H1 (cell line): ENCODE measurements at regions not wholly inside any gene's neighbourhood (a gene's known extent, or its start where the extent isn't known, plus 50 kb on each side); places are given as distances from the start of the nearest gene placed in this dataset.

Source experiments
- CTCF ChIA-PET: fragments of 300-600 bp; sonication (Branson Sonifier 250); formaldehyde crosslinking; loops from one replicate; lab custom pipeline; 2021; ENCODE audit not compliant: partially characterized antibody; lab: Charles Lee
- POLR2A ChIA-PET: fragments of 300-600 bp; sonication (Branson Sonifier 250); formaldehyde crosslinking; loops from one replicate; lab custom pipeline; 2021; ENCODE audit warnings: inconsistent platforms; ENCODE audit not compliant: partially characterized antibody; lab: Charles Lee
- DNase-seq, 2 experiments: peaks; one replicate each; pipeline versions ENCODE4 v3.0.0 to v3.0.0-alpha.2; 2010 to 2022; ENCODE audit warnings: low spot score in 2 of 2, low read depth in 1 of 2, mixed read lengths in 1 of 2
- FAIRE-seq: peaks from 2 replicates; lab custom pipeline; 2011; peaks lifted over from hg19 to GRCh38; lab: Jason Lieb, UNC
- H2AFZ ChIP-seq: 2 replicates; pipeline ENCODE4 v1.8.1; 2012; ENCODE audit warnings: low read length, inconsistent platforms
- H2AK5ac ChIP-seq: 2 replicates; pipeline ENCODE4 v1.6.1; 2013; ENCODE audit warnings: low read depth, low read length
- H2BK120ac ChIP-seq: replicated peaks from 2 replicates; pipeline ENCODE3; 2013; ENCODE audit warnings: low read depth, low read length, inconsistent platforms
- H2BK12ac ChIP-seq: 2 replicates; pipeline ENCODE4 v1.6.1; 2013; ENCODE audit warnings: low read depth, low read length
- H2BK15ac ChIP-seq: 2 replicates; pipeline ENCODE4 v1.6.1; 2013; ENCODE audit warnings: low read length
- H2BK20ac ChIP-seq: 2 replicates; pipeline ENCODE4 v1.6.1; 2013; ENCODE audit warnings: low read length
- H2BK5ac ChIP-seq: 2 replicates; pipeline ENCODE4 v1.6.1; 2013; ENCODE audit warnings: low read depth, low read length
- H3K14ac ChIP-seq: 2 replicates; pipeline ENCODE4 v1.6.1; 2013; ENCODE audit warnings: inconsistent platforms; ENCODE audit not compliant: insufficient read length
- H3K18ac ChIP-seq: 2 replicates; pipeline ENCODE4 v1.6.1; 2013; ENCODE audit warnings: low read length; ENCODE audit errors: extremely low read depth
- H3K23ac ChIP-seq: 2 replicates; pipeline ENCODE4 v1.6.1; 2013; ENCODE audit warnings: inconsistent platforms; ENCODE audit not compliant: insufficient read length
- H3K23me2 ChIP-seq: 2 replicates; pipeline ENCODE4 v1.6.1; 2013; ENCODE audit warnings: low read depth, low read length
- H3K27ac ChIP-seq: 2 replicates; pipeline ENCODE4 v1.6.1; 2011; ENCODE audit warnings: low read depth, low read length, inconsistent platforms
- H3K27me3 ChIP-seq, 4 experiments: replicated peaks in 1 of 4; 1 replicate in 1 of 4; 2 replicates in 3 of 4; pipeline versions ENCODE4 v1.6.1 to v1.8.1; 2011 to 2013; ENCODE audit warnings: low read length in 3 of 4, mild to moderate bottlenecking in 3 of 4, inconsistent platforms in 2 of 4, mixed read lengths in 2 of 4, moderate library complexity in 1 of 4; ENCODE audit not compliant: control insufficient read depth in 3 of 4, insufficient read depth in 3 of 4; ENCODE audit errors: extremely low read depth in 1 of 4
- H3K36me3 ChIP-seq, 4 experiments: 2 replicates each; pipeline versions ENCODE4 v1.6.1 to v1.8.1; 2011 to 2013; ENCODE audit warnings: mild to moderate bottlenecking in 4 of 4, low read length in 3 of 4, moderate library complexity in 2 of 4, control low read depth in 1 of 4, inconsistent platforms in 1 of 4; ENCODE audit not compliant: insufficient read depth in 4 of 4, control insufficient read depth in 2 of 4
- H3K4ac ChIP-seq: replicated peaks from 2 replicates; pipeline ENCODE3; 2013; ENCODE audit warnings: low read length, low read depth, mixed read lengths, inconsistent platforms; ENCODE audit not compliant: insufficient read length
- H3K4me1 ChIP-seq, 4 experiments: replicated peaks in 1 of 4; 1 replicate in 1 of 4; 2 replicates in 3 of 4; pipeline versions ENCODE4 v1.6.1 to v1.8.1; 2011 to 2013; ENCODE audit warnings: low read length in 3 of 4, inconsistent platforms in 2 of 4, mixed read lengths in 1 of 4; ENCODE audit not compliant: insufficient read depth in 4 of 4, control insufficient read depth in 3 of 4
- H3K4me2 ChIP-seq, 2 experiments: 2 replicates each; pipeline versions ENCODE4 v1.6.1 to v1.8.1; 2011 to 2013; ENCODE audit warnings: low read depth in 2 of 2, low read length in 2 of 2, control low read depth in 1 of 2, inconsistent platforms in 1 of 2, mild to moderate bottlenecking in 1 of 2; ENCODE audit not compliant: insufficient read depth in 1 of 2
- H3K4me3 ChIP-seq, 4 experiments: fragments of 200-600, 300-600 bp in 1 of 4; sonication (generic), shearing (Covaris generic), sonication (Bioruptor Twin) in 1 of 4; 2 replicates each; pipeline versions ENCODE4 v1.5.1 to v1.8.1; 2011 to 2016; ENCODE audit warnings: low read length in 4 of 4, low read depth in 3 of 4, control low read depth in 2 of 4, inconsistent platforms in 2 of 4, mild to moderate bottlenecking in 2 of 4, mixed read lengths in 1 of 4, moderate library complexity in 1 of 4; ENCODE audit not compliant: insufficient read depth in 2 of 4; ENCODE audit errors: extremely low read depth in 1 of 4
- H3K56ac ChIP-seq: replicated peaks from 2 replicates; pipeline ENCODE3; 2013; ENCODE audit warnings: low read depth, mild to moderate bottlenecking, mixed read lengths, low read length, inconsistent platforms; ENCODE audit not compliant: insufficient read length
- H3K79me1 ChIP-seq: 2 replicates; pipeline ENCODE4 v1.6.1; 2013; ENCODE audit warnings: low read depth, low read length, control low read depth
- H3K79me2 ChIP-seq, 2 experiments: 2 replicates each; pipeline versions ENCODE4 v1.6.1 to v1.8.1; 2012 to 2013; ENCODE audit warnings: low read length in 2 of 2, mild to moderate bottlenecking in 2 of 2, inconsistent platforms in 1 of 2; ENCODE audit not compliant: insufficient read depth in 2 of 2, control insufficient read depth in 1 of 2
- H3K9ac ChIP-seq, 4 experiments: replicated peaks in 1 of 4; 1 replicate in 1 of 4; 2 replicates in 3 of 4; pipeline versions ENCODE4 v1.6.1 to v1.8.1; 2011 to 2013; ENCODE audit warnings: low read depth in 3 of 4, low read length in 3 of 4, control low read depth in 2 of 4, mild to moderate bottlenecking in 2 of 4, moderate library complexity in 2 of 4, inconsistent platforms in 1 of 4; ENCODE audit errors: extremely low read depth in 1 of 4
- H3K9me3 ChIP-seq, 2 experiments: 2 replicates each; pipeline versions ENCODE4 v1.6.1 to v1.8.1; 2012 to 2013; ENCODE audit warnings: mild to moderate bottlenecking in 2 of 2, moderate library complexity in 2 of 2, control low read depth in 1 of 2, inconsistent platforms in 1 of 2, low read depth in 1 of 2, low read length in 1 of 2, mixed read lengths in 1 of 2; ENCODE audit not compliant: insufficient read depth in 2 of 2
- H4K20me1 ChIP-seq, 2 experiments: replicated peaks in 1 of 2; 2 replicates each; pipeline versions ENCODE3 to v1.8.1; 2011 to 2013; ENCODE audit warnings: inconsistent platforms in 2 of 2, low read length in 2 of 2, mild to moderate bottlenecking in 1 of 2; ENCODE audit not compliant: insufficient read depth in 2 of 2, control insufficient read depth in 1 of 2
- H4K5ac ChIP-seq: 2 replicates; pipeline ENCODE4 v1.6.1; 2013; ENCODE audit warnings: low read length, low read depth, mixed read lengths, inconsistent platforms; ENCODE audit not compliant: insufficient read length
- H4K8ac ChIP-seq: 2 replicates; pipeline ENCODE4 v1.8.0; 2013; ENCODE audit warnings: mild to moderate bottlenecking, moderate library complexity, low read length, inconsistent platforms; ENCODE audit not compliant: insufficient read depth; ENCODE audit errors: extremely low read depth
- H4K91ac ChIP-seq: replicated peaks from 2 replicates; pipeline ENCODE3; 2013; ENCODE audit warnings: low read length, mixed read lengths, inconsistent platforms; ENCODE audit not compliant: insufficient read length
- ATF2 ChIP-seq: IDR thresholded peaks from 2 replicates; pipeline ENCODE4 v1.6.1; 2012; ENCODE audit warnings: low read length, inconsistent platforms
- BCL11A ChIP-seq, 2 experiments: IDR thresholded peaks; one replicate each; pipeline ENCODE4 v1.6.1; 2011; ENCODE audit warnings: low read depth in 2 of 2, low read length in 2 of 2, mild to moderate bottlenecking in 2 of 2
- CHD2 ChIP-seq: IDR thresholded peaks from 2 replicates; pipeline ENCODE4 v1.6.1; 2012; ENCODE audit warnings: low read length, improper control_type of control experiment
- CTCF ChIP-seq, 3 experiments: IDR thresholded peaks; 1 replicate in 2 of 3; 2 replicates in 1 of 3; pipeline versions ENCODE4 v1.5.1 to v1.6.1; 2011; ENCODE audit warnings: low read length in 3 of 3, mild to moderate bottlenecking in 3 of 3, inconsistent platforms in 2 of 3, low read depth in 1 of 3, moderate library complexity in 1 of 3; ENCODE audit not compliant: insufficient read depth in 1 of 3; ENCODE audit errors: control extremely low read depth in 1 of 3
- HDAC2 ChIP-seq, 2 experiments: fragments of 300-600 bp in 1 of 2; sonication (generic) in 1 of 2; IDR thresholded peaks; 2 replicates each; pipeline ENCODE4 v1.6.1; 2011 to 2012; ENCODE audit warnings: low read depth in 2 of 2, low read length in 2 of 2, mild to moderate bottlenecking in 2 of 2, moderate library complexity in 2 of 2, borderline replicate concordance in 1 of 2, inconsistent platforms in 1 of 2
- NRF1 ChIP-seq: IDR thresholded peaks from 2 replicates; pipeline ENCODE4 v1.6.1; 2011; ENCODE audit warnings: mild to moderate bottlenecking, low read depth, low read length, improper control_type of control experiment
- RAD21 ChIP-seq, 2 experiments: IDR thresholded peaks in 1 of 2; conservative IDR thresholded peaks in 1 of 2; 2 replicates each; pipeline ENCODE4 v1.6.1; 2011; ENCODE audit warnings: low read depth in 2 of 2, low read length in 2 of 2, improper control_type of control experiment in 1 of 2, inconsistent platforms in 1 of 2, mild to moderate bottlenecking in 1 of 2, moderate library complexity in 1 of 2
- TAF1 ChIP-seq: IDR thresholded peaks from 2 replicates; pipeline ENCODE4 v1.6.1; 2011; ENCODE audit warnings: mild to moderate bottlenecking, low read depth, low read length
- TCF12 ChIP-seq: IDR thresholded peaks from 2 replicates; pipeline ENCODE4 v1.6.1; 2011; ENCODE audit warnings: low read depth, mild to moderate bottlenecking, low read length
- WGBS, 2 experiments: shearing (Covaris generic) in 1 of 2; methylation state at CpG; one replicate each; pipeline versions ENCODE4 v1.1.6 to v1.1.7; 2013 to 2015; ENCODE audit warnings: low lambda C conversion rate in 2 of 2, mixed read lengths in 2 of 2, inconsistent platforms in 1 of 2, low coverage in 1 of 2, missing lambda C conversion rate in 1 of 2; ENCODE audit not compliant: insufficient replicate concordance in 2 of 2, insufficient coverage in 1 of 2, insufficient read length in 1 of 2; ENCODE audit errors: extremely low coverage in 1 of 2, missing lambda C conversion rate in 1 of 2; 5-methylcytosine and 5-hydroxymethylcytosine counted together

- H3K56ac ChIP-seq, result no peak overlapping the region
- no peak overlapping the region for H4K5ac ChIP-seq
- no peaks in the 10 kb centered on the region for H3K79me1 ChIP-seq
- H3K4me3 ChIP-seq, result no peak overlapping the region
- no peaks in the 10 kb centered on the region for H4K20me1 ChIP-seq
- no peaks in the 10 kb centered on the region for H3K79me2 ChIP-seq
- DNase-seq, result no peak
- ChIA-PET CTCF (no interaction called here), POLR2A (interaction anchor here (1.4 kb wide), 1 partner anchor 7 kb away, joined by 4 read pairs; no protein-coding TSS in a partner anchor)
- no peak overlapping the region for H3K14ac ChIP-seq
- 93% methylated on average over 1 of the region's 1 CpG; no CpG with 5 or more reads in 1 of the 2 experiments for WGBS, 2 experiments
- H2BK12ac ChIP-seq, result peak overlapping the region; percentile 65; the same call in 1 of the 2 replicates
- H3K4me2 ChIP-seq, result no peak overlapping the region
- no peak overlapping the region for H3K27ac ChIP-seq
- 0 out of 2 replicates have a peak overlapping the region, but pooled peaks have one; percentile 25 for H2AK5ac ChIP-seq
- no peak overlapping the region for H3K23ac ChIP-seq
- no peak overlapping the region for H4K8ac ChIP-seq
- H4K91ac ChIP-seq, result no peak overlapping the region
- no peak overlapping the region for H3K9ac ChIP-seq
- H3K4me1 ChIP-seq, result peaks cover under 1 to 4% (median 3%) of the 10 kb centered on the region in 4 experiments; a peak in 5 of 7 replicates
- H3K18ac ChIP-seq, result no peak overlapping the region
- H2BK120ac ChIP-seq, result no peak overlapping the region
- H2BK15ac ChIP-seq, result no peak overlapping the region
- H3K27me3 ChIP-seq, result no peaks in the 10 kb centered on the region
- H3K4ac ChIP-seq, result no peak overlapping the region
- no peaks in the 10 kb centered on the region; a peak in 1 of 4 replicates for H3K9me3 ChIP-seq
- no peak overlapping the region for H2AFZ ChIP-seq
- H2BK20ac ChIP-seq, result no peak overlapping the region
- no peak for FAIRE-seq
- no peaks in the 10 kb centered on the region for H3K36me3 ChIP-seq
- no peak overlapping the region for H2BK5ac ChIP-seq
- TF ChIP-seq HDAC2 (IDR thresholded peaks at IDR 0.05; ENCODE audit: borderline replicate concordance in 1 of 2, low read depth in 2 of 2, low read length in 2 of 2) (no peak), CHD2 (no peak), RAD21 (IDR thresholded peaks at IDR 0.05 in 1 of 2, conservative IDR thresholded peaks at IDR 0.05 in 1 of 2; ENCODE audit: low read depth in 2 of 2, low read length in 2 of 2) (no peak), NRF1 (no peak), TAF1 (no peak), ATF2 (no peak), CTCF (IDR thresholded peaks at IDR 0.05; ENCODE audit: control extremely low read depth in 1 of 3, insufficient read depth in 1 of 3, low read depth in 1 of 3, low read length in 3 of 3) (no peak), BCL11A (IDR thresholded peaks at IDR 0.05; ENCODE audit: low read depth in 2 of 2, low read length in 2 of 2) (no peak), TCF12 (no peak)
- no peaks in the 10 kb centered on the region; the same call in 1 of the 2 replicates for H3K23me2 ChIP-seq
Observed at GRCh38 chr10:121332353-121332752, 265.9 kb downstream of the FGFR2 start.
